ENCODE measurements at regions not wholly inside any gene's neighbourhood (a gene's known extent, or its start where the extent isn't known, plus 50 kb on each side); places are given as distances from the start of the nearest gene placed in this dataset.

DNA sequence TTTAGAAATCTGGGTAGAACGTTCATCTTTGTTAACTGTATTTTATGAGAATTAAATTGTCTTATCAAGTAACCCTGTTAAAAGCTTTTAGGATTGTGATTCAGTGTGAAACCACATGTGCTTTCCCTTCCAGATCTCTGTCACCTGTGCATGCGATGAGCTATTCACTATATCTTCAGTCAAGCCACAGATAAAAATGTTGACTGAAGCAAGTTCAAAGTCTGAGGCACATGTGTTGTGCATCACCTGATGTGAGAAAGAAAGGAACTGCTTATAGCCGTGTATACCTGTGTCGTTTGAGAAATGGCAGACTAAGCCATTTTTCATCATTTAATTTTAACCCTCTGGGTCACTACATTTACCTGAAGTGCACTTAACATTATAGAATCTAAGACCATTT is 1088.9 kb upstream of the TENM4 start:
- Histone ChIP-seq H3K4me3 (ENCODE audit: low read length) (no peak overlapping the region), H3K27ac (ENCODE audit: low read depth, low read length) (no peak overlapping the region), H3K36me3 (ENCODE audit: control insufficient read depth, insufficient read depth, low read length) (no peaks in the 10 kb centered on the region), H3K27me3 (ENCODE audit: control insufficient read depth, insufficient read depth, low read length, poor library complexity, severe bottlenecking) (no peaks in the 10 kb centered on the region), H3K9ac (ENCODE audit: extremely low read depth, low read length, poor library complexity, severe bottlenecking) (no peak overlapping the region), H3K4me1 (ENCODE audit: control insufficient read depth, insufficient read depth, low read length) (no peaks in the 10 kb centered on the region), H3K9me3 (ENCODE audit: control insufficient read depth, low read length) (peaks cover 17% of the 10 kb centered on the region)
- Mint-ChIP-seq H3K4me1 (peaks cover 4% of the 10 kb centered on the region), H3K27ac (no peak overlapping the region), H3K36me3 (ENCODE audit: low read depth) (peaks cover 4% of the 10 kb centered on the region), H3K4me3 (no peak overlapping the region), H3K27me3 (ENCODE audit: insufficient read depth) (no peaks in the 10 kb centered on the region), H3K9me3 (peaks cover 18% of the 10 kb centered on the region)
- 91 to 92% methylated on average over 2 to 4 of the region's 4 CpGs for WGBS, 2 experiments (ENCODE audit: insufficient coverage in 1 of 2, insufficient read length in 1 of 2)
- DNase-seq = no peak
- TF ChIP-seq, protein P1, sequence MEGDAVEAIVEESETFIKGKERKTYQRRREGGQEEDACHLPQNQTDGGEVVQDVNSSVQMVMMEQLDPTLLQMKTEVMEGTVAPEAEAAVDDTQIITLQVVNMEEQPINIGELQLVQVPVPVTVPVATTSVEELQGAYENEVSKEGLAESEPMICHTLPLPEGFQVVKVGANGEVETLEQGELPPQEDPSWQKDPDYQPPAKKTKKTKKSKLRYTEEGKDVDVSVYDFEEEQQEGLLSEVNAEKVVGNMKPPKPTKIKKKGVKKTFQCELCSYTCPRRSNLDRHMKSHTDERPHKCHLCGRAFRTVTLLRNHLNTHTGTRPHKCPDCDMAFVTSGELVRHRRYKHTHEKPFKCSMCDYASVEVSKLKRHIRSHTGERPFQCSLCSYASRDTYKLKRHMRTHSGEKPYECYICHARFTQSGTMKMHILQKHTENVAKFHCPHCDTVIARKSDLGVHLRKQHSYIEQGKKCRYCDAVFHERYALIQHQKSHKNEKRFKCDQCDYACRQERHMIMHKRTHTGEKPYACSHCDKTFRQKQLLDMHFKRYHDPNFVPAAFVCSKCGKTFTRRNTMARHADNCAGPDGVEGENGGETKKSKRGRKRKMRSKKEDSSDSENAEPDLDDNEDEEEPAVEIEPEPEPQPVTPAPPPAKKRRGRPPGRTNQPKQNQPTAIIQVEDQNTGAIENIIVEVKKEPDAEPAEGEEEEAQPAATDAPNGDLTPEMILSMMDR (conservative IDR thresholded peaks at IDR 0.05) = no peak

DNA sequence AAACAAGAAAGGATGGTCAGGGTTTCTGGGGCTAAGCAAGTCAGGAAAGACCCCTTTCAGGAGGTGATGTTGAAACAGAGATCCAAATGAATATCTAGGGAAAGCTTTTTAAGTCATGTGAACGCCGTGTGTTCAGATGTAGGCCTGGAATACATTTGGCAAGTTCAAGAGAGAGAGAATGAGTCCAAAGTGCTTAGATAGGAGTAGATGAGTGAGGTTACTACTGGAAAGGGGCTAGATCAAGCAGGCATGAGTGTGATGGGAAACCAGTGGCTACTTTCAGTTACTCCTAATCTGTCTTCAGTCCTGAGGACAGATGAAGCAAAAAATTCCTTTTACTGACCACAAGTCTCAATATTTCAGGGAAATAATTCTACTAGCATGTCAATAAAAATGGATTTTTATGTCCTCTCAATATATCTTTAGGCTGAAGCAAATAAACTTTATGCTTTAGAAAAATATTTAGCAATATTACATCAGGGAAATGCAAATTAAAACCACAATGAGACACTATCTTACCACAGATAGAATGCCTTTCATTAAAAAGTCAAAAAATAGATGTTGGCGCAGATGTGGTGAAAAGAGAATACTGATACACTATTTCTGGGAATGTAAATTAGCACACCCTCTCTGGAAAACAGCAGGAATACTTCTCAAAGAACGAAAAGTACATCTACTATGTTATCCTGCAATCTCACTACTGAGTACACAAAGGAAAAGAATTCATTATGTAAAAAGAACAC is 1085.0 kb upstream of the TENM4 start:
- no peak overlapping the region for H3K9ac ChIP-seq (ENCODE audit: extremely low read depth, low read length, poor library complexity, severe bottlenecking)
- Mint-ChIP-seq H3K4me3 (no peak overlapping the region), H3K9me3 (no peaks in the 10 kb centered on the region), H3K27me3 (ENCODE audit: insufficient read depth) (no peaks in the 10 kb centered on the region), H3K36me3 (ENCODE audit: low read depth) (no peaks in the 10 kb centered on the region), H3K4me1 (peaks cover 4% of the 10 kb centered on the region), H3K27ac (no peak overlapping the region)
- H3K36me3 ChIP-seq (ENCODE audit: control insufficient read depth, insufficient read depth, low read length) = no peaks in the 10 kb centered on the region
- H3K9me3 ChIP-seq (ENCODE audit: control insufficient read depth, low read length) = no peaks in the 10 kb centered on the region
- H3K27me3 ChIP-seq (ENCODE audit: control insufficient read depth, insufficient read depth, low read length, poor library complexity, severe bottlenecking) = no peaks in the 10 kb centered on the region
- H3K27ac ChIP-seq (ENCODE audit: low read depth, low read length) = no peak overlapping the region
- WGBS, 2 experiments (ENCODE audit: insufficient coverage in 1 of 2, insufficient read length in 1 of 2) = 63 to 81% methylated on average over 2 to 4 of the region's 4 CpGs
- H3K4me3 ChIP-seq (ENCODE audit: low read length) = no peak overlapping the region
- TF ChIP-seq, protein P1 (conservative IDR thresholded peaks at IDR 0.05) = no peak
- H3K4me1 ChIP-seq (ENCODE audit: control insufficient read depth, insufficient read depth, low read length) = no peaks in the 10 kb centered on the region
- no peak for DNase-seq

DNA sequence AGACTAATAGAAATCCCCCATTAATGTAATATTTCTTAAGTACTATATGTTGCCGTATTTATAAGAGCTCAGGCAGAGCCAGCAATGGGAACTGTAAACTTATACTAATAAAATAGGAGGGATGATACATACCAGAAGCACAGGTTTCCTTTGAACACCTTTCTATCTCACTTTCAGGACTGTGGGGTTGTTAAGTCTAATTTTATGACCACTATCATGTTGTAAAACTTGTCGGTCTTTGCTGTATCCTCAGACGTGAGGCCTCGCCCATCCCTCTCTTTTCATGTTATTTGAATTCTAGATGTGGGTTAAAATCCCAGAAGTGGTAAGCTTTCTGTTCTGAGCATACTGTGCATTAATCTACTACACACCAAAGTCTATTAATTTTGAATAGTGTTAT is 1083.5 kb upstream of the TENM4 start:
- Histone ChIP-seq H3K27ac (ENCODE audit: low read depth, low read length) (no peak overlapping the region), H3K27me3 (ENCODE audit: control insufficient read depth, insufficient read depth, low read length, poor library complexity, severe bottlenecking) (no peaks in the 10 kb centered on the region), H3K4me3 (ENCODE audit: low read length) (no peak overlapping the region), H3K9ac (ENCODE audit: extremely low read depth, low read length, poor library complexity, severe bottlenecking) (no peak overlapping the region), H3K4me1 (ENCODE audit: control insufficient read depth, insufficient read depth, low read length) (peaks cover 4% of the 10 kb centered on the region), H3K9me3 (ENCODE audit: control insufficient read depth, low read length) (no peaks in the 10 kb centered on the region), H3K36me3 (ENCODE audit: control insufficient read depth, insufficient read depth, low read length) (no peaks in the 10 kb centered on the region)
- H3K4me3 Mint-ChIP-seq = no peak overlapping the region
- TF ChIP-seq, protein P1 (conservative IDR thresholded peaks at IDR 0.05) = no peak
- H3K4me1 Mint-ChIP-seq = peaks cover 4% of the 10 kb centered on the region
- WGBS, 2 experiments (ENCODE audit: insufficient coverage in 1 of 2, insufficient read length in 1 of 2) = 96% methylated on average over 3 of the region's 4 CpGs; no CpG with 5 or more reads in 1 of the 2 experiments
- H3K27ac Mint-ChIP-seq = no peak overlapping the region
- no peak for DNase-seq
- no peaks in the 10 kb centered on the region for H3K9me3 Mint-ChIP-seq
- no peaks in the 10 kb centered on the region for H3K27me3 Mint-ChIP-seq (ENCODE audit: insufficient read depth)
- no peaks in the 10 kb centered on the region for H3K36me3 Mint-ChIP-seq (ENCODE audit: low read depth)

All from endodermal cell (in vitro differentiated cells).